Liver (tissue), 8 donors: ENCODE measurements at regions not wholly inside any gene's neighbourhood (a gene's known extent, or its start where the extent isn't known, plus 50 kb on each side); places are given as distances from the start of the nearest gene placed in this dataset.

Experiments
- DNase-seq: peaks from one replicate; pipeline ENCODE4 v3.0.0-alpha.2; 2017; ENCODE audit warnings: low spot score
- H3K27ac ChIP-seq, 2 donors: one replicate each; pipeline ENCODE4 v1.7.0; 2013; ENCODE audit warnings: inconsistent platforms in 2 of 2, low read length in 2 of 2, control low read depth in 1 of 2, low read depth in 1 of 2, mild to moderate bottlenecking in 1 of 2
- H3K27me3 ChIP-seq, 4 donors: one replicate each; pipeline versions ENCODE4 v1.6.1 to v1.7.0; 2013; ENCODE audit warnings: low read length in 3 of 4, inconsistent platforms in 1 of 4, mild to moderate bottlenecking in 1 of 4, moderate library complexity in 1 of 4; ENCODE audit not compliant: control insufficient read depth in 4 of 4, insufficient read depth in 4 of 4
- H3K36me3 ChIP-seq, 4 donors: one replicate each; pipeline versions ENCODE4 v1.6.1 to v1.7.0; 2013; ENCODE audit warnings: low read length in 3 of 4, mild to moderate bottlenecking in 3 of 4, low read depth in 1 of 4, moderate library complexity in 1 of 4; ENCODE audit not compliant: control insufficient read depth in 4 of 4, insufficient read depth in 3 of 4
- H3K4me1 ChIP-seq, 4 donors: one replicate each; pipeline versions ENCODE4 v1.6.1 to v1.7.0; 2013; ENCODE audit warnings: low read length in 3 of 4, mild to moderate bottlenecking in 3 of 4, moderate library complexity in 1 of 4; ENCODE audit not compliant: control insufficient read depth in 4 of 4, insufficient read depth in 4 of 4
- H3K4me3 ChIP-seq, 3 donors: one replicate each; pipeline versions ENCODE4 v1.6.1 to v1.7.0; 2013; ENCODE audit warnings: low read length in 3 of 3, control low read depth in 1 of 3, low read depth in 1 of 3, mild to moderate bottlenecking in 1 of 3
- H3K9ac ChIP-seq, 2 donors: one replicate each; pipeline ENCODE4 v1.7.0; 2013; ENCODE audit warnings: low read length in 2 of 2, mild to moderate bottlenecking in 2 of 2, moderate library complexity in 2 of 2, control low read depth in 1 of 2, low read depth in 1 of 2
- H3K9me3 ChIP-seq, 4 donors: one replicate each; pipeline versions ENCODE4 v1.6.1 to v1.7.0; 2013; ENCODE audit warnings: low read length in 3 of 4; ENCODE audit not compliant: control insufficient read depth in 4 of 4
- EGR1 ChIP-seq, 2 donors: IDR thresholded peaks; 2 replicates each; pipeline ENCODE4 v1.6.1; 2016 to 2018; ENCODE audit warnings: antibody characterized with exemption in 2 of 2, low read depth in 2 of 2
- FOXA1 ChIP-seq: IDR thresholded peaks from 2 replicates; pipeline ENCODE4 v1.6.1; 2016; ENCODE audit warnings: antibody characterized with exemption
- FOXA2 ChIP-seq: IDR thresholded peaks from 2 replicates; pipeline ENCODE4 v1.6.1; 2016; ENCODE audit warnings: antibody characterized with exemption
- GABPA ChIP-seq, 2 donors: IDR thresholded peaks in 1 of 2; conservative IDR thresholded peaks in 1 of 2; 2 replicates each; pipeline ENCODE4 v1.6.1; 2016; ENCODE audit warnings: antibody characterized with exemption in 2 of 2, mild to moderate bottlenecking in 1 of 2, moderate library complexity in 1 of 2
- HNF4A ChIP-seq, 2 donors: conservative IDR thresholded peaks; 2 replicates each; pipeline ENCODE4 v1.6.1; 2016; ENCODE audit warnings: antibody characterized with exemption in 2 of 2, mild to moderate bottlenecking in 2 of 2
- HNF4G ChIP-seq: IDR thresholded peaks from 2 replicates; pipeline ENCODE4 v1.6.1; 2016; ENCODE audit warnings: antibody characterized with exemption
- JUND ChIP-seq, 2 donors: IDR thresholded peaks; 2 replicates each; pipeline ENCODE4 v1.6.1; 2016; ENCODE audit warnings: antibody characterized with exemption in 2 of 2
- NR2F2 ChIP-seq: IDR thresholded peaks from 2 replicates; pipeline ENCODE4 v1.6.1; 2016; ENCODE audit warnings: antibody characterized with exemption
- RAD21 ChIP-seq, 2 donors: IDR thresholded peaks; 2 replicates each; pipeline ENCODE4 v1.6.1; 2016; ENCODE audit warnings: antibody characterized with exemption in 2 of 2, mild to moderate bottlenecking in 2 of 2
- RXRA ChIP-seq, 2 donors: IDR thresholded peaks; 2 replicates each; pipeline ENCODE4 v1.6.1; 2017 to 2018; ENCODE audit warnings: antibody characterized with exemption in 2 of 2, mild to moderate bottlenecking in 1 of 2
- SP1 ChIP-seq: IDR thresholded peaks from 2 replicates; pipeline ENCODE4 v1.6.1; 2018; ENCODE audit warnings: antibody characterized with exemption, mild to moderate bottlenecking
- TAF1 ChIP-seq: conservative IDR thresholded peaks from 2 replicates; pipeline ENCODE4 v1.6.1; 2016; ENCODE audit warnings: antibody characterized with exemption, mild to moderate bottlenecking
- YY1 ChIP-seq: IDR thresholded peaks from 2 replicates; pipeline ENCODE4 v1.6.1; 2016; ENCODE audit warnings: antibody characterized with exemption, mild to moderate bottlenecking
- WGBS: extraction: QIAGEN DNeasy Blood & Tissue Kit; methylation state at CpG from one replicate; pipeline ENCODE4 v1.1.7; 2013; 5-methylcytosine and 5-hydroxymethylcytosine counted together
- TF ChIP-seq, protein P1 (sequence below): IDR thresholded peaks from 2 replicates; pipeline ENCODE4 v1.6.1; 2016; ENCODE audit warnings: antibody characterized with exemption, mild to moderate bottlenecking
- TF ChIP-seq, protein P2 (sequence below): IDR thresholded peaks from 2 replicates; pipeline ENCODE4 v1.6.1; 2016; ENCODE audit warnings: antibody characterized with exemption
- TF ChIP-seq, protein P3 (sequence below): IDR thresholded peaks from 2 replicates; pipeline ENCODE4 v1.6.1; 2016; ENCODE audit warnings: antibody characterized with exemption
- TF ChIP-seq, protein P4 (sequence below): IDR thresholded peaks from 2 replicates; pipeline ENCODE4 v1.6.1; 2016; ENCODE audit warnings: antibody characterized with exemption
- TF ChIP-seq, protein P5 (sequence below): fragments of 150-350 bp; IDR thresholded peaks from 2 replicates; pipeline ENCODE4 v1.5.1; 2017; ENCODE audit warnings: improper control_type of control experiment, low read depth, low read length; ENCODE audit not compliant: missing input control
- donor health status: healthy.
- donor health status: healthy.
- donor health status: healthy.
- donor health status: healthy.
- donor health status: healthy.

DNA sequence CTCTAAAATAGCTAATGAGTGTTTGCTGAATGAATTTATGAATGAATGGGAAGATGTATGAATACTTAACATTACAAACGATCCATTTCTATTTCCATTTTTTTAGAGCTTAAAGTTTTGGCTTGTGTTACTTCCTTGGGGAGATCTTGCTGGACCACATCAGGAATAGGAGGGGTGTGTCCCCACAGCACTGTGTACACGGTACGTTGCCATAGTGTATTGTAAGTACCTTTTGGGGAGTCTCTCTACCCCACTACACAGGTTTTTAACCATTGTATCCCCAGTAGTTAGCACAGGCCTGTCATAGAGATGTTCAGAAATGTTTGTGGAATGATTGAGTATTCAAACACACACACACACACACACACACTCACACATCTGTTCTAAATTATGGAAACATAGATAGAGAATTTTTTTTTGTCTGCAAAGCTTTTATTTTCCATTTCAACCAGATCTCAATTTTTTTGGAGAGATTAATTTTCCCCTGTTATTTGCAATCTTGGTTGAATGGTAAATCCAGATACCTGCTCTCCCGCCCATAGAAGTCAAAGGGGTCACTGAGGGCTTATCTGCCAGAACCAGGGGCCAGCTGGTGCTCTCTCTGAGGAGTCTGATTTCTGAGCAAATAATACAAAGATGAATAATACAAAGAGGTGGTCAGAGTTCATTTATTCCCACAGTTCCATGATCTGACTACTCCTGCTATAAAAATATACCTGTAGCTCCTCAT, 471.0 kb downstream of the INSC start:
- Histone ChIP-seq H3K27me3 (no peaks in the 10 kb centered on the region), H3K36me3 (no peaks in the 10 kb centered on the region), H3K4me3 (no peak overlapping the region), H3K9me3 (no peaks in the 10 kb centered on the region), H3K27ac (no peak overlapping the region), H3K9ac (no peak overlapping the region), H3K4me1 (peaks cover 0 to 4% (median 2%) of the 10 kb centered on the region in 4 donors)
- WGBS = 89% methylated on average over 4 of the region's 4 CpGs
- TF ChIP-seq TAF1 = no peak
- TF ChIP-seq EGR1 (IDR thresholded peaks at IDR 0.05; ENCODE audit: low read depth in 2 of 2) = no peak
- TF ChIP-seq FOXA1 = no peak
- no peak for TF ChIP-seq JUND (IDR thresholded peaks at IDR 0.05)
- TF ChIP-seq GABPA (IDR thresholded peaks at IDR 0.05 in 1 of 2, conservative IDR thresholded peaks at IDR 0.05 in 1 of 2) = no peak
- TF ChIP-seq HNF4A (conservative IDR thresholded peaks at IDR 0.05) = no peak
- TF ChIP-seq, protein P1, sequence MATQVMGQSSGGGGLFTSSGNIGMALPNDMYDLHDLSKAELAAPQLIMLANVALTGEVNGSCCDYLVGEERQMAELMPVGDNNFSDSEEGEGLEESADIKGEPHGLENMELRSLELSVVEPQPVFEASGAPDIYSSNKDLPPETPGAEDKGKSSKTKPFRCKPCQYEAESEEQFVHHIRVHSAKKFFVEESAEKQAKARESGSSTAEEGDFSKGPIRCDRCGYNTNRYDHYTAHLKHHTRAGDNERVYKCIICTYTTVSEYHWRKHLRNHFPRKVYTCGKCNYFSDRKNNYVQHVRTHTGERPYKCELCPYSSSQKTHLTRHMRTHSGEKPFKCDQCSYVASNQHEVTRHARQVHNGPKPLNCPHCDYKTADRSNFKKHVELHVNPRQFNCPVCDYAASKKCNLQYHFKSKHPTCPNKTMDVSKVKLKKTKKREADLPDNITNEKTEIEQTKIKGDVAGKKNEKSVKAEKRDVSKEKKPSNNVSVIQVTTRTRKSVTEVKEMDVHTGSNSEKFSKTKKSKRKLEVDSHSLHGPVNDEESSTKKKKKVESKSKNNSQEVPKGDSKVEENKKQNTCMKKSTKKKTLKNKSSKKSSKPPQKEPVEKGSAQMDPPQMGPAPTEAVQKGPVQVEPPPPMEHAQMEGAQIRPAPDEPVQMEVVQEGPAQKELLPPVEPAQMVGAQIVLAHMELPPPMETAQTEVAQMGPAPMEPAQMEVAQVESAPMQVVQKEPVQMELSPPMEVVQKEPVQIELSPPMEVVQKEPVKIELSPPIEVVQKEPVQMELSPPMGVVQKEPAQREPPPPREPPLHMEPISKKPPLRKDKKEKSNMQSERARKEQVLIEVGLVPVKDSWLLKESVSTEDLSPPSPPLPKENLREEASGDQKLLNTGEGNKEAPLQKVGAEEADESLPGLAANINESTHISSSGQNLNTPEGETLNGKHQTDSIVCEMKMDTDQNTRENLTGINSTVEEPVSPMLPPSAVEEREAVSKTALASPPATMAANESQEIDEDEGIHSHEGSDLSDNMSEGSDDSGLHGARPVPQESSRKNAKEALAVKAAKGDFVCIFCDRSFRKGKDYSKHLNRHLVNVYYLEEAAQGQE = no peak
- no peak for TF ChIP-seq FOXA2
- no peak for TF ChIP-seq RAD21 (IDR thresholded peaks at IDR 0.05)
- TF ChIP-seq, protein P2, sequence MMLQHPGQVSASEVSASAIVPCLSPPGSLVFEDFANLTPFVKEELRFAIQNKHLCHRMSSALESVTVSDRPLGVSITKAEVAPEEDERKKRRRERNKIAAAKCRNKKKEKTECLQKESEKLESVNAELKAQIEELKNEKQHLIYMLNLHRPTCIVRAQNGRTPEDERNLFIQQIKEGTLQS = no peak
- TF ChIP-seq HNF4G = no peak
- TF ChIP-seq RXRA (IDR thresholded peaks at IDR 0.05) = no peak
- no peak for TF ChIP-seq YY1
- TF ChIP-seq NR2F2 = no peak
- DNase-seq = no peak

DNA sequence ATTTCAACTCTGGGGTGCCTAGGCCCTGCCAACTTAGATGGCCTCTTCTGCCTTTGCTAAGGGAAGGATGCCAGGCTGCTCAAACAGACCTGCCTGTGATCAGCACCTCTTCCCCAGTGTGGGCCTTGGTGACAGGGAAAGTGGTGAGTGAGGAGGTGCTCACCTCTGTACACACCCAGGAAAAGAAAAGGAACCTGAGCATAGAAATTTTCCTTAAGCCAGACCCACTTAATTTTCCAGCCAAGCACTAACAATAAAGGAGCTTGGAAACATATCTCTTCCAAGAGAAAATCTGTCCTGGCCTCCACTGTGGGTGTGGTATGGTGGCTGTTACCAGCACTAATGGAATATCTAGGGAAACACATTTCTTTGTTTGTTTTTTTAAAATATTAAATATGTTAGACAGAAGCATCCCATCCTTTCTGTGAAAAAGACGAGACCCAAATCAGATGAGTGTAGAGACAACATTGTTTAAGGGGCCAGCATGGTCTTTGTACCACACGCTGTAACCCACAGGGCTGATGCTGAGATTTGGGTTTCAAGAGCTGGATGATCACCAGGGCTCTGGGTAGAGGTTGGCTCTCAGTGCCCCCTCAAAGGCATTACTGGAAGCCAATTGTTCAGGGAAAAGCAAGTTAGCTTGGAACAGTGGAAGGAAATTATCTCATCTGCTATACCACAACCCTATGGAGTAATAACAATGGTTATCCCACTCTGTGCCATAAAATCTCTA, 472.2 kb downstream of the INSC start:
- Histone ChIP-seq H3K36me3 (no peaks in the 10 kb centered on the region), H3K27ac (no peak overlapping the region), H3K9me3 (no peaks in the 10 kb centered on the region), H3K9ac (no peak overlapping the region), H3K4me1 (no peaks in the 10 kb centered on the region), H3K4me3 (no peak overlapping the region), H3K27me3 (no peaks in the 10 kb centered on the region)
- no peak for DNase-seq
- 86% methylated on average over 2 of the region's 2 CpGs for WGBS
- TF ChIP-seq SP1 (no peak), NR2F2 (no peak), TAF1 (no peak), JUND (IDR thresholded peaks at IDR 0.05) (no peak), YY1 (no peak), RXRA (IDR thresholded peaks at IDR 0.05) (no peak), EGR1 (IDR thresholded peaks at IDR 0.05; ENCODE audit: low read depth in 2 of 2) (no peak), RAD21 (IDR thresholded peaks at IDR 0.05) (no peak), GABPA (IDR thresholded peaks at IDR 0.05 in 1 of 2, conservative IDR thresholded peaks at IDR 0.05 in 1 of 2) (no peak), FOXA2 (no peak)
- TF ChIP-seq, protein P1 = no peak
- TF ChIP-seq, protein P3, sequence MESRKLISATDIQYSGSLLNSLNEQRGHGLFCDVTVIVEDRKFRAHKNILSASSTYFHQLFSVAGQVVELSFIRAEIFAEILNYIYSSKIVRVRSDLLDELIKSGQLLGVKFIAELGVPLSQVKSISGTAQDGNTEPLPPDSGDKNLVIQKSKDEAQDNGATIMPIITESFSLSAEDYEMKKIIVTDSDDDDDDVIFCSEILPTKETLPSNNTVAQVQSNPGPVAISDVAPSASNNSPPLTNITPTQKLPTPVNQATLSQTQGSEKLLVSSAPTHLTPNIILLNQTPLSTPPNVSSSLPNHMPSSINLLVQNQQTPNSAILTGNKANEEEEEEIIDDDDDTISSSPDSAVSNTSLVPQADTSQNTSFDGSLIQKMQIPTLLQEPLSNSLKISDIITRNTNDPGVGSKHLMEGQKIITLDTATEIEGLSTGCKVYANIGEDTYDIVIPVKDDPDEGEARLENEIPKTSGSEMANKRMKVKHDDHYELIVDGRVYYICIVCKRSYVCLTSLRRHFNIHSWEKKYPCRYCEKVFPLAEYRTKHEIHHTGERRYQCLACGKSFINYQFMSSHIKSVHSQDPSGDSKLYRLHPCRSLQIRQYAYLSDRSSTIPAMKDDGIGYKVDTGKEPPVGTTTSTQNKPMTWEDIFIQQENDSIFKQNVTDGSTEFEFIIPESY = no peak
- TF ChIP-seq, protein P4, sequence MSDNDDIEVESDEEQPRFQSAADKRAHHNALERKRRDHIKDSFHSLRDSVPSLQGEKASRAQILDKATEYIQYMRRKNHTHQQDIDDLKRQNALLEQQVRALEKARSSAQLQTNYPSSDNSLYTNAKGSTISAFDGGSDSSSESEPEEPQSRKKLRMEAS = no peak
- TF ChIP-seq, protein P5, sequence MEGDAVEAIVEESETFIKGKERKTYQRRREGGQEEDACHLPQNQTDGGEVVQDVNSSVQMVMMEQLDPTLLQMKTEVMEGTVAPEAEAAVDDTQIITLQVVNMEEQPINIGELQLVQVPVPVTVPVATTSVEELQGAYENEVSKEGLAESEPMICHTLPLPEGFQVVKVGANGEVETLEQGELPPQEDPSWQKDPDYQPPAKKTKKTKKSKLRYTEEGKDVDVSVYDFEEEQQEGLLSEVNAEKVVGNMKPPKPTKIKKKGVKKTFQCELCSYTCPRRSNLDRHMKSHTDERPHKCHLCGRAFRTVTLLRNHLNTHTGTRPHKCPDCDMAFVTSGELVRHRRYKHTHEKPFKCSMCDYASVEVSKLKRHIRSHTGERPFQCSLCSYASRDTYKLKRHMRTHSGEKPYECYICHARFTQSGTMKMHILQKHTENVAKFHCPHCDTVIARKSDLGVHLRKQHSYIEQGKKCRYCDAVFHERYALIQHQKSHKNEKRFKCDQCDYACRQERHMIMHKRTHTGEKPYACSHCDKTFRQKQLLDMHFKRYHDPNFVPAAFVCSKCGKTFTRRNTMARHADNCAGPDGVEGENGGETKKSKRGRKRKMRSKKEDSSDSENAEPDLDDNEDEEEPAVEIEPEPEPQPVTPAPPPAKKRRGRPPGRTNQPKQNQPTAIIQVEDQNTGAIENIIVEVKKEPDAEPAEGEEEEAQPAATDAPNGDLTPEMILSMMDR = no peak
- TF ChIP-seq, protein P2 = no peak
